ENCODE measurements at regions not wholly inside any gene's neighbourhood (a gene's known extent, or its start where the extent isn't known, plus 50 kb on each side); places are given as distances from the start of the nearest gene placed in this dataset.

GRCh38 chr2:153068915-153069314, 350.5 kb downstream of the ARL6IP6 start:
- TF ChIP-seq POLR2A (IDR thresholded peaks at IDR 0.05; ENCODE audit: insufficient read depth in 1 of 2, low read depth in 2 of 2, low read length in 2 of 2) (no peak), CTCF (CRISPR knock-in tag; IDR thresholded peaks at IDR 0.05) (no peak), UBTF (CRISPR knock-in tag; IDR thresholded peaks at IDR 0.05) (no peak)

Data from HepG2 (cell line).